ENCODE measurements at regions not wholly inside any gene's neighbourhood (a gene's known extent, or its start where the extent isn't known, plus 50 kb on each side); places are given as distances from the start of the nearest gene placed in this dataset.
"Not testable (repeated sequence)": the region's sequence is repeated elsewhere in the genome, so short reads cannot be mapped to it uniquely, and the experiment has no call there.

DNA sequence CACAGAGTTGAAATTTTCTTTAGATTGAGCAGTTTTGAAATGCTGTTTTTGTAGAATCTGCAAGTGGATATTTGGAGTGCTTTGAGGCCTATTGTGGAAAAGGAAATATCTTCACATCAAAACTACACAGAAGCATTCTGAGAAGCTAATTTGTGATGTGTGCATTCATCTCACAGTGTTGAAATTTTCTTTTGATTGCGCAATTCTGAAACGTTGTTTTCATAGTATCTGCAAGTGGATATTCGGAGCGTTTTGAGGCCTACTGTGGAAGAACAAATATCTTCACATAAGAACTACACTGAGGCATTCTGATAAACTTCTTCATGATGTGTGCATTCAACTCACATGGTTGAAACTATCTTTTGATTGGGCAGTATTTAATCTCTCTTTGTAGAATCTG is 3143.4 kb upstream of the OR11H1 start:
- CTCF ChIA-PET; DNase-seq; H3K18ac ChIP-seq (ENCODE audit: low read depth, low read length); H3K4me3 ChIP-seq (ENCODE audit: insufficient read depth, low read depth, low read length); H3K36me3 ChIP-seq (ENCODE audit: control insufficient read depth, insufficient read depth, low read length); H3K56ac ChIP-seq (ENCODE audit: extremely low read depth, insufficient read depth, low read length); H3K27me3 ChIP-seq (ENCODE audit: control insufficient read depth, insufficient read depth, low read length); H3K9ac ChIP-seq (ENCODE audit: low read depth, low read length); in situ Hi-C loops (cut with MboI; ENCODE audit: low sequenced_read_pairs); H3K9me3 ChIP-seq (ENCODE audit: control insufficient read depth, insufficient read depth, low read length); BruUV-seq (replicated peaks); H4K20me1 ChIP-seq (ENCODE audit: insufficient read depth, low read length); H2AK5ac ChIP-seq (ENCODE audit: low read depth, low read length); H2BK15ac ChIP-seq (ENCODE audit: low read depth, low read length); H3K4ac ChIP-seq (ENCODE audit: low read depth, low read length); H4K91ac ChIP-seq (ENCODE audit: insufficient read depth, low read depth, low read length); H2BK20ac ChIP-seq (ENCODE audit: low read depth, low read length); H3K9me1 ChIP-seq (ENCODE audit: insufficient read depth, low read length); POLR2A ChIA-PET (ENCODE audit: unreplicated experiment); H3K4me1 ChIP-seq (ENCODE audit: control insufficient read depth, insufficient read depth, low read length); H2AFZ ChIP-seq (replicated peaks; ENCODE audit: low read length, poor library complexity); H3K14ac ChIP-seq (replicated peaks; ENCODE audit: low read depth, low read length); H2BK5ac ChIP-seq (ENCODE audit: low read depth, low read length, poor library complexity, severe bottlenecking); H4K8ac ChIP-seq (ENCODE audit: low read depth in 2 of 2, low read length in 2 of 2); H4K5ac ChIP-seq (ENCODE audit: low read depth, low read length); H3K79me1 ChIP-seq (ENCODE audit: low read depth in 1 of 2, low read length in 2 of 2); ATAC-seq (ENCODE audit: low read depth); H2AK9ac ChIP-seq (replicated peaks; ENCODE audit: low read depth, low read length, poor library complexity); H3K27ac ChIP-seq (ENCODE audit: insufficient read depth, low read length); dilution Hi-C loops (cut with HindIII; ENCODE audit: low sequenced_read_pairs, unreplicated experiment); H3K23ac ChIP-seq (ENCODE audit: low read depth, low read length); H2BK120ac ChIP-seq (ENCODE audit: low read depth, low read length); H3K4me2 ChIP-seq (ENCODE audit: low read depth, low read length); intact Hi-C loops (cut with micrococcal nuclease): not testable (repeated sequence)
- TF ChIP-seq CEBPB (IDR thresholded peaks at IDR 0.05; ENCODE audit: low read depth, low read length): peak; percentile 94
- no CpG with 5 or more reads among the region's 4 CpGs for WGBS, 2 experiments (ENCODE audit: extremely low coverage in 2 of 2, insufficient read length in 1 of 2)

GRCh38 chr22:12388824-12389800 is 3138.9 kb upstream of the OR11H1 start:
- H2BK5ac ChIP-seq (ENCODE audit: low read depth, low read length, poor library complexity, severe bottlenecking); H4K5ac ChIP-seq (ENCODE audit: low read depth, low read length); H3K36me3 ChIP-seq (ENCODE audit: control insufficient read depth, insufficient read depth, low read length); H3K4me1 ChIP-seq (ENCODE audit: control insufficient read depth, insufficient read depth, low read length); DNase-seq; H3K9me1 ChIP-seq (ENCODE audit: insufficient read depth, low read length); dilution Hi-C loops (cut with HindIII; ENCODE audit: low sequenced_read_pairs, unreplicated experiment); BruUV-seq (replicated peaks); H3K14ac ChIP-seq (replicated peaks; ENCODE audit: low read depth, low read length); H3K56ac ChIP-seq (ENCODE audit: extremely low read depth, insufficient read depth, low read length); H4K91ac ChIP-seq (ENCODE audit: insufficient read depth, low read depth, low read length); in situ Hi-C loops (cut with MboI; ENCODE audit: low sequenced_read_pairs); H3K9ac ChIP-seq (ENCODE audit: low read depth, low read length); POLR2A ChIA-PET (ENCODE audit: unreplicated experiment); H2AK9ac ChIP-seq (replicated peaks; ENCODE audit: low read depth, low read length, poor library complexity); H4K8ac ChIP-seq (ENCODE audit: low read depth in 2 of 2, low read length in 2 of 2); H3K4me2 ChIP-seq (ENCODE audit: low read depth, low read length); H2BK20ac ChIP-seq (ENCODE audit: low read depth, low read length); H3K4ac ChIP-seq (ENCODE audit: low read depth, low read length); H2BK120ac ChIP-seq (ENCODE audit: low read depth, low read length); H2AFZ ChIP-seq (replicated peaks; ENCODE audit: low read length, poor library complexity); H3K27me3 ChIP-seq (ENCODE audit: control insufficient read depth, insufficient read depth, low read length); H3K4me3 ChIP-seq (ENCODE audit: insufficient read depth, low read depth, low read length); H4K20me1 ChIP-seq (ENCODE audit: insufficient read depth, low read length); intact Hi-C loops (cut with micrococcal nuclease); H3K27ac ChIP-seq (ENCODE audit: insufficient read depth, low read length); H2AK5ac ChIP-seq (ENCODE audit: low read depth, low read length); CTCF ChIA-PET; H3K79me1 ChIP-seq (ENCODE audit: low read depth in 1 of 2, low read length in 2 of 2); H2BK15ac ChIP-seq (ENCODE audit: low read depth, low read length); H3K23ac ChIP-seq (ENCODE audit: low read depth, low read length); H3K9me3 ChIP-seq (ENCODE audit: control insufficient read depth, insufficient read depth, low read length); ATAC-seq (ENCODE audit: low read depth); H3K18ac ChIP-seq (ENCODE audit: low read depth, low read length): not testable (repeated sequence)
- WGBS, 2 experiments (ENCODE audit: extremely low coverage in 2 of 2, insufficient read length in 1 of 2): 62% methylated on average over 5 of the region's 15 CpGs; no CpG with 5 or more reads in 1 of the 2 experiments

Data from IMR-90 (cell line).